22Rv1 (cell line): ENCODE measurements at regions not wholly inside any gene's neighbourhood (a gene's known extent, or its start where the extent isn't known, plus 50 kb on each side); places are given as distances from the start of the nearest gene placed in this dataset.
A peak's percentile ranks its signal among the peaks of the same experiment; 100 is the strongest.

Experiments
- ZFX ChIP-seq: fragments of 450-650 bp; IDR thresholded peaks from 2 replicates; pipeline ENCODE4 v1.6.1; 2017; ENCODE audit warnings: antibody characterized with exemption, borderline replicate concordance
- TF ChIP-seq, protein P1 (sequence below): fragments of 450-650 bp; IDR thresholded peaks from 2 replicates; pipeline ENCODE4 v1.5.1; 2017; ENCODE audit warnings: mild to moderate bottlenecking

DNA sequence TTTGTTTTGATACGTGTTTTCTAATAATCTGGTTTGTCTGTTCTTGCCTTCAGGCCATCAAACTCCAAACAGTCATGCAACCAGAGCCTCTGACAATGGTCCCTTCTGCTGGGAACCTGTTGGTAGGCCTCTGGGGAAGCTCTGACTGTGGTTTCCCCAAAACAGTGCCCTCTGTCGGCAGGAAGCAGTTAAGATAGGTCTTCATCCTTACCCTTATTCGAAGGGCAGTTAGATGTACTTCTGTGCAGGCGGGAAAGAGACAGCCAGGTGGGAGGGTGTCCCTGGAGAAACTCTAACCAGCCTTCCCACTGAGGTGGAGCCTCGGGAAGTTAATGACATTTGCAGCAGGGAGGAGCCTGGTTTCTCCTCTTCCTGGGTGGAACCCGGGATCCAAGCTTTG, 81.6 kb upstream of the CHMP2B start:
- TF ChIP-seq, protein P1, sequence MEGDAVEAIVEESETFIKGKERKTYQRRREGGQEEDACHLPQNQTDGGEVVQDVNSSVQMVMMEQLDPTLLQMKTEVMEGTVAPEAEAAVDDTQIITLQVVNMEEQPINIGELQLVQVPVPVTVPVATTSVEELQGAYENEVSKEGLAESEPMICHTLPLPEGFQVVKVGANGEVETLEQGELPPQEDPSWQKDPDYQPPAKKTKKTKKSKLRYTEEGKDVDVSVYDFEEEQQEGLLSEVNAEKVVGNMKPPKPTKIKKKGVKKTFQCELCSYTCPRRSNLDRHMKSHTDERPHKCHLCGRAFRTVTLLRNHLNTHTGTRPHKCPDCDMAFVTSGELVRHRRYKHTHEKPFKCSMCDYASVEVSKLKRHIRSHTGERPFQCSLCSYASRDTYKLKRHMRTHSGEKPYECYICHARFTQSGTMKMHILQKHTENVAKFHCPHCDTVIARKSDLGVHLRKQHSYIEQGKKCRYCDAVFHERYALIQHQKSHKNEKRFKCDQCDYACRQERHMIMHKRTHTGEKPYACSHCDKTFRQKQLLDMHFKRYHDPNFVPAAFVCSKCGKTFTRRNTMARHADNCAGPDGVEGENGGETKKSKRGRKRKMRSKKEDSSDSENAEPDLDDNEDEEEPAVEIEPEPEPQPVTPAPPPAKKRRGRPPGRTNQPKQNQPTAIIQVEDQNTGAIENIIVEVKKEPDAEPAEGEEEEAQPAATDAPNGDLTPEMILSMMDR = peak; percentile 67
- no peak for TF ChIP-seq ZFX
